Endodermal cell (in vitro differentiated cells): ENCODE measurements at regions not wholly inside any gene's neighbourhood (a gene's known extent, or its start where the extent isn't known, plus 50 kb on each side); places are given as distances from the start of the nearest gene placed in this dataset.

Experiments used
- DNase-seq: peaks from one replicate; pipeline ENCODE4 v3.0.0-alpha.2; 2017
- H3K27ac ChIP-seq: 2 replicates; pipeline ENCODE4 v1.5.1; 2013; ENCODE audit warnings: mild to moderate bottlenecking, low read depth, low read length, moderate library complexity
- H3K27me3 ChIP-seq: 2 replicates; pipeline ENCODE4 v1.6.1; 2013; ENCODE audit warnings: mild to moderate bottlenecking, low read length, moderate library complexity; ENCODE audit not compliant: insufficient read depth, control insufficient read depth, poor library complexity, severe bottlenecking
- H3K36me3 ChIP-seq: 2 replicates; pipeline ENCODE4 v1.7.0; 2013; ENCODE audit warnings: mild to moderate bottlenecking, low read length, moderate library complexity; ENCODE audit not compliant: control insufficient read depth, insufficient read depth
- H3K4me1 ChIP-seq: one replicate; pipeline ENCODE4 v1.7.0; 2013; ENCODE audit warnings: low read length; ENCODE audit not compliant: control insufficient read depth, insufficient read depth
- H3K4me3 ChIP-seq: 2 replicates; pipeline ENCODE4 v1.5.1; 2013; ENCODE audit warnings: mild to moderate bottlenecking, low read length, moderate library complexity
- H3K9ac ChIP-seq: 2 replicates; pipeline ENCODE4 v1.6.1; 2013; ENCODE audit warnings: mild to moderate bottlenecking, low read length, moderate library complexity; ENCODE audit not compliant: poor library complexity, severe bottlenecking; ENCODE audit errors: extremely low read depth
- H3K9me3 ChIP-seq: 2 replicates; pipeline ENCODE4 v1.6.1; 2013; ENCODE audit warnings: mild to moderate bottlenecking, low read length, moderate library complexity; ENCODE audit not compliant: control insufficient read depth
- H3K27ac Mint-ChIP-seq: 2 replicates; pipeline ENCODE4 v1.8.0; 2020; ENCODE audit warnings: mixed read lengths
- H3K27me3 Mint-ChIP-seq: 2 replicates; pipeline ENCODE4 v1.8.0; 2021; ENCODE audit warnings: mild to moderate bottlenecking, mixed read lengths; ENCODE audit not compliant: insufficient read depth
- H3K36me3 Mint-ChIP-seq: 2 replicates; pipeline ENCODE4 v1.8.0; 2020; ENCODE audit warnings: low read depth, mixed read lengths
- H3K4me1 Mint-ChIP-seq: 2 replicates; pipeline ENCODE4 v1.8.0; 2020; ENCODE audit warnings: mixed read lengths
- H3K4me3 Mint-ChIP-seq: 2 replicates; pipeline ENCODE4 v1.8.0; 2020; ENCODE audit warnings: mild to moderate bottlenecking, moderate library complexity, mixed read lengths
- H3K9me3 Mint-ChIP-seq: 2 replicates; pipeline ENCODE4 v1.8.0; 2020; ENCODE audit warnings: mild to moderate bottlenecking, mixed read lengths
- WGBS, 2 experiments: methylation state at CpG; one replicate each; pipeline versions ENCODE4 v1.1.5 to v1.1.7; 2013; ENCODE audit warnings: missing lambda C conversion rate in 2 of 2, mixed read lengths in 1 of 2; ENCODE audit not compliant: insufficient coverage in 1 of 2, insufficient read length in 1 of 2; 5-methylcytosine and 5-hydroxymethylcytosine counted together
- TF ChIP-seq, protein P1 (sequence below): fragments of 200-600 bp; sonication (generic); conservative IDR thresholded peaks from 2 replicates; pipeline ENCODE4 v1.5.0; 2021; ENCODE audit warnings: antibody characterized with exemption, mild to moderate bottlenecking

DNA sequence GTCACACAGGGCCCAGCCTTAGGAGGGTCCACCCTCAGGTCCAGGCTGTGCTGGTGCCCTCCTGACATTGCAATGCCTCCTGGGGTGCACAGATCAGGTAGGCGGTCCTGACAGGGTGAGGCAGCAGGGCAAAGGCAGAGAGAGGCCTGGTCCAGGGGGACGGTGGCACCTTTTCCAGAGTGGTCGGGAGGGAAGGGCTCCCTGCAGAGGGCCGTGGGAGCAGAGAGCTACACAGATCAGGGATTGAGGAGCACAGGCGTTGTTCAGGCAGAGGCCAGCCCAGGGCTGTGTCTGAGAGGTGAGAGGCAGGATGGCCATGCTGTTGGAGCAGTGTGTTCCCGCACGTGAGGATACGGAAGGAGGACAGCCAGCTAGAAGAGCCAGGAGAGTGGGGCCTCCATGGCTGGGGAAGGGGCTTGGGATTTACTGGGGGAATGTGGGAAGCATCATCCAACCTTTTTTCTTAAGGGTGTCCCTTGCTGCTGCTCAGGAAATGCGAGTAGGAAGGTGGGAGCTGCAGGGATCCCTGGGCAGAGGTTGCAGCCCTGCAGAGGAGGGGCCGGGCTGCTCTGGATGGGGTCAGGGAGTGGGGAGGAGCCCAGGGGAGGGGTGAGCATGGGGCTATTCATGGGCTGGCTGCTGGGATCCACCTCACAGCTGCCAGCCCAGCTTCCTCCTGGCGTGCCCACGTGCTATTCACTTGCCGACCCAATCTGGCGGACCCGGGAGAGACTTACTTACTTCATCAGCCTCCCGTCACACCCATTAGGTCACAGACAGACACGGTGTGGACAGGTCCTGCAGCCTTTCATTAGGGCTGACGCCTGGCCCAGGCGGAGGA is 1516.4 kb downstream of the TBC1D22A start:
- Histone ChIP-seq H3K27me3 (no peaks in the 10 kb centered on the region), H3K4me1 (no peaks in the 10 kb centered on the region), H3K9me3 (peaks cover 9% of the 10 kb centered on the region), H3K4me3 (no peak overlapping the region), H3K27ac (no peak overlapping the region), H3K9ac (no peak overlapping the region), H3K36me3 (no peaks in the 10 kb centered on the region)
- H3K27ac Mint-ChIP-seq: no peak overlapping the region
- peaks cover 3% of the 10 kb centered on the region for H3K27me3 Mint-ChIP-seq
- H3K9me3 Mint-ChIP-seq: no peaks in the 10 kb centered on the region
- TF ChIP-seq, protein P1, sequence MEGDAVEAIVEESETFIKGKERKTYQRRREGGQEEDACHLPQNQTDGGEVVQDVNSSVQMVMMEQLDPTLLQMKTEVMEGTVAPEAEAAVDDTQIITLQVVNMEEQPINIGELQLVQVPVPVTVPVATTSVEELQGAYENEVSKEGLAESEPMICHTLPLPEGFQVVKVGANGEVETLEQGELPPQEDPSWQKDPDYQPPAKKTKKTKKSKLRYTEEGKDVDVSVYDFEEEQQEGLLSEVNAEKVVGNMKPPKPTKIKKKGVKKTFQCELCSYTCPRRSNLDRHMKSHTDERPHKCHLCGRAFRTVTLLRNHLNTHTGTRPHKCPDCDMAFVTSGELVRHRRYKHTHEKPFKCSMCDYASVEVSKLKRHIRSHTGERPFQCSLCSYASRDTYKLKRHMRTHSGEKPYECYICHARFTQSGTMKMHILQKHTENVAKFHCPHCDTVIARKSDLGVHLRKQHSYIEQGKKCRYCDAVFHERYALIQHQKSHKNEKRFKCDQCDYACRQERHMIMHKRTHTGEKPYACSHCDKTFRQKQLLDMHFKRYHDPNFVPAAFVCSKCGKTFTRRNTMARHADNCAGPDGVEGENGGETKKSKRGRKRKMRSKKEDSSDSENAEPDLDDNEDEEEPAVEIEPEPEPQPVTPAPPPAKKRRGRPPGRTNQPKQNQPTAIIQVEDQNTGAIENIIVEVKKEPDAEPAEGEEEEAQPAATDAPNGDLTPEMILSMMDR: no peak
- H3K4me3 Mint-ChIP-seq: no peak overlapping the region
- H3K36me3 Mint-ChIP-seq: no peaks in the 10 kb centered on the region
- H3K4me1 Mint-ChIP-seq: peaks cover 9% of the 10 kb centered on the region
- 86 to 95% methylated on average over 13 to 19 of the region's 19 CpGs for WGBS, 2 experiments
- DNase-seq: peak; percentile 59

DNA sequence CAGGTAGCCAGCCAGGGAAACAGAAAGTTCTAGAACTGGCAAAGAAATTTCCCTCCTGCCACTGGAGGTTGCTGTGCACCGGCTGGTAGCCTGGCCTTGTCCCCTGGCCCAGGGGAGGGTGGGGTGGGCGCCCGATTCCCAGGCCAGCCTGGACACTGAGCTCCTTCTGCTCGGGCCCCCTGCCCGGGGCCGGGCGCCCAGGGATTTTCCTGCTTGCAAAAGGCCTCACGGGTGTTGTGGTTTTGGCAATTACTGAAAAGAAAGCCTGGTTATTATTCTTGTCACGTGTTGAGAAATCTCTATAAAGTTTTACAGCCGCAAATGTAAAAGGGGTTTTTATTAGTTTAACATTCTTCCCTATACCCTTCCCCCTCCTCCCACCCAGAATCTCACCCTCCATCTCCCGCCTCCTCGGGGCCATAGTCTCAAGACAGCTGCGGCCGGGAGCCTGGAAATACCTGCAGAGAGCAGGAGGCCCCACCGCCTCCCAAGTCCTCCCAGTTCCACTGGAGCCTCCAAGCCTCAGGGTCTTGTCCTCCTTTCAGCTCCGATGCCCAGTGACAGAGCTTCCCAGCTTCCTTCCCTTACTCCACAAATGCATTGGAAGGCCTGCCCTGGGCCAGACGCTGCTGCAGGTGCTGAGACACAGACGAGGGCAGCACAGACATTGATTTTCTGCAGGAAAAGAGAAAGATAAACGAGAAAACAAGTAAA is 1515.6 kb downstream of the TBC1D22A start:
- no peaks in the 10 kb centered on the region for H3K4me1 ChIP-seq
- Mint-ChIP-seq H3K9me3 (no peaks in the 10 kb centered on the region), H3K4me1 (peaks cover 9% of the 10 kb centered on the region), H3K4me3 (no peak overlapping the region), H3K27ac (peak overlapping the region; percentile 13), H3K27me3 (no peaks in the 10 kb centered on the region), H3K36me3 (no peaks in the 10 kb centered on the region)
- H3K27me3 ChIP-seq: no peaks in the 10 kb centered on the region
- H3K27ac ChIP-seq: no peak overlapping the region
- H3K9me3 ChIP-seq: peaks cover 9% of the 10 kb centered on the region
- no peak for DNase-seq
- no peaks in the 10 kb centered on the region for H3K36me3 ChIP-seq
- WGBS, 2 experiments: 90 to 91% methylated on average over 7 to 18 of the region's 19 CpGs
- TF ChIP-seq, protein P1: no peak
- no peak overlapping the region for H3K4me3 ChIP-seq
- no peak overlapping the region for H3K9ac ChIP-seq

DNA sequence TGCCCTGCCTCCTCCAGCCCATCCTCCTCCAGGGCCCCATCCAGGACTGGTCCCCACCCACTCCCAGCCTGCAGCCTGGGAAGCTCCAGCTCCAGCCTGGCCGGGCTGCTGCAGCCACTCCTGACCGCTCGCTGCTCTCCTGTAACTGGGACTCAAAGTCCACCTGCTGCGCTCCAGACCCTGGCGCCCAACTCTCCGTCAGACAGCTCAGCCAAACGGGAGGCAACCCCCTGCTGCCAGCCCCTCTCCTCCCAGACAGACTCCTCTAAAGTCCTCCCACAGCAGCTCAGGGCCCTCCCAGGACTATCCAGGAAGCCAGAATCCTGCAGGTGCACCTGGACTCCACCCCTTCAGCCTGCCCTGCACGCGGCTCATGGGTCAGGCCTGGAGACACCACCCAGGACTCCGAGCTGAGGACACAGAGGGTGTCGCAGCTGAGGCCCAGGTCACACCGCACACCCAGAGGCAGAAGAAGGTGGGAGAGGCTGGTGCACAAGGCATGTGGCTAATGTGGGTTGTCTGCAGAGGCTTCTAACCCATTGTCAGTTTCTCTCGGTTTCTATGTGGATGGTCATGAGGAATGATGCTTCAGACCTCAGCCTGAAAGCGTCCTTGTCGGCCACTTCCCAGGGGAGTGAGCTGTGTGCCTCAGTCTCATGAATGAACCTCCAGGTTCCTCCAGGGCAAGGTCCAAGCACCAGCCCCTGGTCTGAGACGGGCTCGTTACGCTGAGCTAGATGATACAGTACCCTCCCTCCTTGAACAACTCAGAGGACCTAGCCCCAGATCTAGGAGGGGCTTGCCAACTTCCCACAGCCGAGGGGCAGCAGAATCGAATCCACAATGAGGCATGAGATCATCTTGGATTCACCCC is 1514.8 kb downstream of the TBC1D22A start:
- H3K4me3 ChIP-seq: no peak overlapping the region
- no peaks in the 10 kb centered on the region for H3K27me3 ChIP-seq
- H3K27ac ChIP-seq: no peak overlapping the region
- no peak overlapping the region for H3K9ac ChIP-seq
- DNase-seq: no peak
- no peak overlapping the region for H3K4me3 Mint-ChIP-seq
- H3K36me3 ChIP-seq: no peaks in the 10 kb centered on the region
- peaks cover 3% of the 10 kb centered on the region for H3K27me3 Mint-ChIP-seq
- TF ChIP-seq, protein P1: no peak
- H3K27ac Mint-ChIP-seq: no peak overlapping the region
- peaks cover 9% of the 10 kb centered on the region for H3K9me3 ChIP-seq
- no peaks in the 10 kb centered on the region for H3K4me1 ChIP-seq
- no peaks in the 10 kb centered on the region for H3K36me3 Mint-ChIP-seq
- WGBS, 2 experiments: 88 to 97% methylated on average over 10 to 20 of the region's 20 CpGs
- peaks cover 9% of the 10 kb centered on the region for H3K4me1 Mint-ChIP-seq
- H3K9me3 Mint-ChIP-seq: no peaks in the 10 kb centered on the region
